Sigmoid colon (tissue), 6 donors: ENCODE measurements at regions not wholly inside any gene's neighbourhood (a gene's known extent, or its start where the extent isn't known, plus 50 kb on each side); places are given as distances from the start of the nearest gene placed in this dataset.

Source experiments
- DNase-seq: peaks from one replicate; pipeline ENCODE4 v3.0.0-alpha.2; 2019
- H3K27ac ChIP-seq, 4 donors: fragments of 200-600 bp; sonication (generic); one replicate each; pipeline ENCODE4 v1.5.1; 2016 to 2019; ENCODE audit warnings: mild to moderate bottlenecking in 1 of 4
- H3K27me3 ChIP-seq, 3 donors: fragments of 200-600 bp; sonication (generic); one replicate each; pipeline ENCODE4 v1.5.1; 2019; ENCODE audit warnings: mild to moderate bottlenecking in 1 of 3
- H3K36me3 ChIP-seq, 4 donors: fragments of 200-600 bp; sonication (generic); one replicate each; pipeline ENCODE4 v1.5.1; 2016 to 2019
- H3K4me1 ChIP-seq, 4 donors: fragments of 200-600 bp; sonication (generic); one replicate each; pipeline ENCODE4 v1.5.1; 2017 to 2019
- H3K4me3 ChIP-seq, 4 donors: fragments of 200-600 bp; sonication (generic); one replicate each; pipeline ENCODE4 v1.5.1; 2017 to 2019; ENCODE audit warnings: mild to moderate bottlenecking in 2 of 4, moderate library complexity in 1 of 4
- H3K9me3 ChIP-seq, 4 donors: fragments of 200-600 bp in 3 of 4; sonication (generic) in 3 of 4; one replicate each; pipeline versions ENCODE4 v1.5.1 to v1.6.1; 2013 to 2019
- EP300 ChIP-seq, 4 donors: sonication (generic); formaldehyde crosslinking; IDR thresholded peaks; one replicate each; pipeline ENCODE4 v1.6.1; 2017; ENCODE audit warnings: antibody characterized with exemption in 4 of 4
- POLR2A ChIP-seq, 2 donors: fragments of 450-650 bp; IDR thresholded peaks; one replicate each; pipeline ENCODE4 v1.6.1; 2016; ENCODE audit warnings: antibody characterized with exemption in 2 of 2, mild to moderate bottlenecking in 2 of 2, moderate library complexity in 2 of 2
- POLR2AphosphoS5 ChIP-seq, 4 donors: sonication (generic); formaldehyde crosslinking; IDR thresholded peaks; one replicate each; pipeline ENCODE4 v1.6.1; 2017; ENCODE audit warnings: antibody characterized with exemption in 4 of 4
- WGBS, 2 donors: extraction: QIAGEN DNeasy Blood & Tissue Kit; methylation state at CpG; one replicate each; pipeline ENCODE4 v1.1.7; 2013; 5-methylcytosine and 5-hydroxymethylcytosine counted together
- intact Hi-C: fragments of 100-400 bp; cut with DNase I; formaldehyde crosslinking; loops from one replicate; pipeline ENCODE4 v1.15.1; 2023
- TF ChIP-seq, protein P1 (sequence below), 4 experiments: fragments of 450-650 bp in 3 of 4; fragments of 200-600 bp in 1 of 4; IDR thresholded peaks; one replicate each; pipeline ENCODE4 v1.5.1; 2016 to 2019; ENCODE audit warnings: antibody characterized with exemption in 4 of 4, mild to moderate bottlenecking in 3 of 4, moderate library complexity in 2 of 4
- donor health status: healthy with polysubstance abuse.
- donor health status: healthy.

DNA sequence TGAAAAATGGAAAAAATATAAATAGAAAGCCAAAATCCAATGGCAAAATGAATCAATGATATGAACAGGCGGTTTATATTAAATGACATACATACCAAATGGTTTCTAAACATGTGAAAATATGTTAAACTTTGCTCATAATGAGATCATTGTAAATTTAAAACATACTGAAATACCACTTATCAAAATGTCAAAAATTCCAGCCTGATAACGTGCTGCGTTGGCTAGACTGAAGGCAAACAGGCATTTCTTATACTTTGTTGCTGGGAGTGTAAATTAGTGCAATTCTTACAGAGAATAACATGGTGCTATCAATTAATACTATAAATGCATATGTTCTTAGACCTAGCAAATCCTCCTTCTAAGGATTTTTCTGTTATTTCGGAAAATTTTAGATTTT lies 225.8 kb upstream of the FAM3C start:
- H3K4me3 ChIP-seq: no peak overlapping the region
- WGBS, 2 donors: 85 to 91% methylated on average over 4 of the region's 4 CpGs
- H3K36me3 ChIP-seq: no peaks in the 10 kb centered on the region
- no peaks in the 10 kb centered on the region for H3K4me1 ChIP-seq
- H3K9me3 ChIP-seq: no peaks in the 10 kb centered on the region
- DNase-seq: no peak
- no peaks in the 10 kb centered on the region for H3K27me3 ChIP-seq
- TF ChIP-seq POLR2AphosphoS5 (IDR thresholded peaks at IDR 0.05) (no peak), EP300 (IDR thresholded peaks at IDR 0.05) (no peak), POLR2A (IDR thresholded peaks at IDR 0.05) (no peak)
- TF ChIP-seq, protein P1, sequence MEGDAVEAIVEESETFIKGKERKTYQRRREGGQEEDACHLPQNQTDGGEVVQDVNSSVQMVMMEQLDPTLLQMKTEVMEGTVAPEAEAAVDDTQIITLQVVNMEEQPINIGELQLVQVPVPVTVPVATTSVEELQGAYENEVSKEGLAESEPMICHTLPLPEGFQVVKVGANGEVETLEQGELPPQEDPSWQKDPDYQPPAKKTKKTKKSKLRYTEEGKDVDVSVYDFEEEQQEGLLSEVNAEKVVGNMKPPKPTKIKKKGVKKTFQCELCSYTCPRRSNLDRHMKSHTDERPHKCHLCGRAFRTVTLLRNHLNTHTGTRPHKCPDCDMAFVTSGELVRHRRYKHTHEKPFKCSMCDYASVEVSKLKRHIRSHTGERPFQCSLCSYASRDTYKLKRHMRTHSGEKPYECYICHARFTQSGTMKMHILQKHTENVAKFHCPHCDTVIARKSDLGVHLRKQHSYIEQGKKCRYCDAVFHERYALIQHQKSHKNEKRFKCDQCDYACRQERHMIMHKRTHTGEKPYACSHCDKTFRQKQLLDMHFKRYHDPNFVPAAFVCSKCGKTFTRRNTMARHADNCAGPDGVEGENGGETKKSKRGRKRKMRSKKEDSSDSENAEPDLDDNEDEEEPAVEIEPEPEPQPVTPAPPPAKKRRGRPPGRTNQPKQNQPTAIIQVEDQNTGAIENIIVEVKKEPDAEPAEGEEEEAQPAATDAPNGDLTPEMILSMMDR (IDR thresholded peaks at IDR 0.05): no peak
- H3K27ac ChIP-seq: no peak overlapping the region
- intact Hi-C loops: no loop called here

DNA sequence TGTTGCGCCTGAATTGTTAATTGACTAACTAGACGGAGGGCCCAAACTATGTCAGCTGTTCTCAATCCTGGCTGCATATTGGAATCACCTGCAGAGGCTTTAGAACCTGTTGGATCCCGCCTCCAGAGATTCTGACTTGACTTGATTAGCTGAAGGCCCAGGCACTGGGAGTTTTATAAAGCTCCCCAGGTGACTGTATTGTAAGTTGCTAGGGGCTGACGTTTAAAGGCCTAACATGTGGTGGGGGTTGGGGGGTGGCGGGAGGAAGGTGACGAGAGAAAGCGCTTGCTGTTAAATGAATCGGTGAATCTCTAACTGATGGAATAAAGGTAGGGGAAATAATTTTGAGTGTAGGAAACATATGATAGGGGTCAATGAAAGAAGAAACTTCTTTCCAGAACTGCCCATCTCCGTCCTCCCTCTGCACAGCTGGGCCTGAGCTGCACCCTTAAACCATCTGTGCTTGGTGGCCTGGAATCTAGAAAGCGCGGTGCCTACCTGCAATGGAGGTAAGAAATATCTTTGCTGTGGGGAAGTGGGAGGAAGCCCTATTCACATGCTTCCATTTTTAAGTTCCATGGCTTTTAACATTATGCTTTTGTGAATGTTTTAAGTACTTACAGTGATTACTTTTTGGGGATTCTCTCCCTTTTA lies 225.0 kb upstream of the FAM3C start:
- H3K27me3 ChIP-seq: no peaks in the 10 kb centered on the region
- intact Hi-C loops: no loop called here
- no peak for DNase-seq
- H3K4me1 ChIP-seq: no peaks in the 10 kb centered on the region
- TF ChIP-seq EP300 (IDR thresholded peaks at IDR 0.05) (no peak), POLR2AphosphoS5 (IDR thresholded peaks at IDR 0.05) (no peak), POLR2A (IDR thresholded peaks at IDR 0.05) (no peak)
- TF ChIP-seq, protein P1 (IDR thresholded peaks at IDR 0.05): no peak
- no peaks in the 10 kb centered on the region for H3K36me3 ChIP-seq
- H3K4me3 ChIP-seq: no peak overlapping the region
- no peaks in the 10 kb centered on the region for H3K9me3 ChIP-seq
- H3K27ac ChIP-seq: no peak overlapping the region
- 89 to 93% methylated on average over 11 of the region's 11 CpGs for WGBS, 2 donors

DNA sequence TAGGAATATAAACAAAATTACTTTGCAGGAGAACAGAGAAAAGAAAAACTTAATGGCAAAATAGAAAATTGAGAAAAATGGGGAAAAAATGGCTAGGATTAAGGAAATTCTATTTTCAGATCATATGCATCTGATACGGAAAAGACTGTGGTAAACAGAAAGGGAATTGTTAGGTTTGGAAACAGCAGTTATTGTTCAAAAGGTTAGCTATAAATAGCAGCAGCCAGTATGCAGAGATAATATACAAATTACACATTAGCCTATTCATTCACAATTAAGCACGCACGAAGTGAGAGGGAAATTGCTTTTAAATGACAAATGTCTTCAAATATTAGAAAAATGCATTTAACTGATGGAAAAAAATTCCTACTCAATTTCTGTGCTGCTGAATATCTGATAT lies 224.1 kb upstream of the FAM3C start:
- H3K9me3 ChIP-seq: no peaks in the 10 kb centered on the region
- no peaks in the 10 kb centered on the region for H3K4me1 ChIP-seq
- intact Hi-C loops: no loop called here
- no peak overlapping the region for H3K4me3 ChIP-seq
- H3K27ac ChIP-seq: no peak overlapping the region
- TF ChIP-seq POLR2A (IDR thresholded peaks at IDR 0.05) (no peak), EP300 (IDR thresholded peaks at IDR 0.05) (no peak), POLR2AphosphoS5 (IDR thresholded peaks at IDR 0.05) (no peak)
- TF ChIP-seq, protein P1 (IDR thresholded peaks at IDR 0.05): no peak
- WGBS, 2 donors: 73 to 84% methylated on average over 3 of the region's 3 CpGs
- H3K36me3 ChIP-seq: no peaks in the 10 kb centered on the region
- H3K27me3 ChIP-seq: no peaks in the 10 kb centered on the region
- no peak for DNase-seq

DNA sequence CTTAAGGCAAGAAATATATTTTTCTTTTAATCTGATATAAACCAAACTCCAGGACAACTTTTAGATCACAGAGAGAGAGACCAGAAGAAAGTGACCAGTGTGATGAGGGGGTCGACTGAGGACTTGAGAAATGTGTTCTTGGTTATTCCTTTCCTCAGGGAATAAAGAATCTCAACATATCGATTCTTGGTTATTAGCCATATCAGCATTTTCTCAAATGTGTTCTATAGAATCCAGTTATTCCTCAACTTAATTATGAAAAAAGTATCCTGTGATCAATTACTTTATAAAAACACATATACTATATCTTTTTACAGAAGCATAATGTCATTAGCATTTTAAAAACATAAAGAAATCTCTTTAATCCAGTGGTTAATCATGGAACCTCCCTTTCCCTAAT lies 222.1 kb upstream of the FAM3C start:
- Histone ChIP-seq H3K9me3 (no peaks in the 10 kb centered on the region), H3K4me3 (no peak overlapping the region), H3K36me3 (no peaks in the 10 kb centered on the region), H3K4me1 (no peaks in the 10 kb centered on the region), H3K27me3 (no peaks in the 10 kb centered on the region), H3K27ac (no peak overlapping the region)
- TF ChIP-seq EP300 (IDR thresholded peaks at IDR 0.05): no peak
- no peak for TF ChIP-seq POLR2A (IDR thresholded peaks at IDR 0.05)
- no peak for TF ChIP-seq POLR2AphosphoS5 (IDR thresholded peaks at IDR 0.05)
- TF ChIP-seq, protein P1 (IDR thresholded peaks at IDR 0.05): no peak
- intact Hi-C loops: no loop called here
- no peak for DNase-seq
- 86 to 88% methylated on average over 2 of the region's 2 CpGs for WGBS, 2 donors

DNA sequence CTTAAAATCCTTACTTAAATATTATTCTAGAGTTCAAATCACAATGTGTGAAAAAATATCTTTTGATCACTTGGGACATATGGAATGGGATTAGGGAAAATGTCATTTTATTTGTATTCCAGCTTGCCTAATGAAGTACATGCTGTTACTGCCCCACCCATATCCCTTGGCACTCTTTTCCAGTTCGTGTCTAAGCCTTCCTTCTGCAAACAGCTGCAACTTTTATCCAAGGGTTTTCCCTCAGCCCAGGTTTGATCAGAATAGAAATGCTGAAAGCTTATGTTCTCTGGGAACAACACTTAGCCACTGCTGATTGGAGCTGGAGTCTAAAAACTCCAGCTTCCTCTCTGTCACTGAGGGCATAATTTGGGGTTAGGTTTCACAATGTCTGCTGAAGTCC lies 214.1 kb upstream of the FAM3C start:
- TF ChIP-seq EP300 (IDR thresholded peaks at IDR 0.05) (no peak), POLR2AphosphoS5 (IDR thresholded peaks at IDR 0.05) (no peak), POLR2A (IDR thresholded peaks at IDR 0.05) (no peak)
- TF ChIP-seq, protein P1 (IDR thresholded peaks at IDR 0.05): no peak
- Histone ChIP-seq H3K4me1 (peaks cover 0 to 5% (median 3%) of the 10 kb centered on the region in 4 donors), H3K4me3 (no peak overlapping the region), H3K36me3 (no peaks in the 10 kb centered on the region), H3K27me3 (no peaks in the 10 kb centered on the region), H3K9me3 (no peaks in the 10 kb centered on the region), H3K27ac (no peak overlapping the region)
- no peak for DNase-seq
- WGBS, 2 donors: 6 to 16% methylated on average over 1 of the region's 1 CpG
- intact Hi-C loops: no loop called here
